Skeletal muscle tissue (tissue), 3 donors: ENCODE measurements at regions not wholly inside any gene's neighbourhood (a gene's known extent, or its start where the extent isn't known, plus 50 kb on each side); places are given as distances from the start of the nearest gene placed in this dataset.
"Not testable (repeated sequence)": the region's sequence is repeated elsewhere in the genome, so short reads cannot be mapped to it uniquely, and the experiment has no call there.

Experiments
- H3K27ac ChIP-seq: one replicate; pipeline ENCODE4 v1.7.0; 2013; ENCODE audit warnings: mild to moderate bottlenecking, low read depth, low read length, inconsistent platforms
- H3K27me3 ChIP-seq, 3 donors: one replicate each; pipeline ENCODE4 v1.7.0; 2013; ENCODE audit warnings: low read length in 3 of 3; ENCODE audit not compliant: control insufficient read depth in 3 of 3, insufficient read depth in 3 of 3
- H3K36me3 ChIP-seq, 3 donors: one replicate each; pipeline ENCODE4 v1.7.0; 2013; ENCODE audit warnings: low read length in 3 of 3; ENCODE audit not compliant: control insufficient read depth in 3 of 3, insufficient read depth in 3 of 3
- H3K4me1 ChIP-seq, 3 donors: one replicate each; pipeline ENCODE4 v1.7.0; 2013; ENCODE audit warnings: low read length in 3 of 3, mild to moderate bottlenecking in 3 of 3; ENCODE audit not compliant: control insufficient read depth in 3 of 3, insufficient read depth in 3 of 3
- H3K4me3 ChIP-seq, 3 donors: one replicate each; pipeline ENCODE4 v1.7.0; 2013; ENCODE audit warnings: low read length in 3 of 3
- H3K9ac ChIP-seq, 3 donors: one replicate each; pipeline ENCODE4 v1.7.0; 2013; ENCODE audit warnings: low read length in 3 of 3, mild to moderate bottlenecking in 3 of 3, moderate library complexity in 2 of 3, low read depth in 1 of 3
- H3K9me3 ChIP-seq, 3 donors: one replicate each; pipeline ENCODE4 v1.7.0; 2013; ENCODE audit warnings: low read length in 3 of 3; ENCODE audit not compliant: control insufficient read depth in 3 of 3
- donor health status: Osteomylitis.

- no peak overlapping the region for H3K9ac ChIP-seq
These were observed 134.6 kb upstream of the ITGB1 start for GRCh38 chr10:33092596-33092995.

GRCh38 chr10:33091201-33091600 lies 133.2 kb upstream of the ITGB1 start:
- no peak overlapping the region for H3K4me3 ChIP-seq
- H3K36me3 ChIP-seq = no peaks in the 10 kb centered on the region
- no peak overlapping the region for H3K9ac ChIP-seq
- H3K4me1 ChIP-seq = no peaks in the 10 kb centered on the region
- no peaks in the 10 kb centered on the region for H3K27me3 ChIP-seq
- no peaks in the 10 kb centered on the region for H3K9me3 ChIP-seq
- no peak overlapping the region for H3K27ac ChIP-seq

More at GRCh38 chr10:33092596-33092995, 134.6 kb upstream of the ITGB1 start:
- H3K9me3 ChIP-seq = no peaks in the 10 kb centered on the region
- H3K4me1 ChIP-seq = no peaks in the 10 kb centered on the region
- no peaks in the 10 kb centered on the region for H3K27me3 ChIP-seq
- H3K36me3 ChIP-seq = no peaks in the 10 kb centered on the region
- H3K27ac ChIP-seq = no peak overlapping the region
- no peak overlapping the region for H3K4me3 ChIP-seq

GRCh38 chr10:33088990-33089389 lies 131.0 kb upstream of the ITGB1 start:
- Histone ChIP-seq H3K9me3 (no peaks in the 10 kb centered on the region), H3K9ac (no peak overlapping the region), H3K36me3 (no peaks in the 10 kb centered on the region), H3K4me1 (no peaks in the 10 kb centered on the region), H3K4me3 (no peak overlapping the region), H3K27ac (no peak overlapping the region), H3K27me3 (no peaks in the 10 kb centered on the region)

GRCh38 chr10:33087922-33088321 lies 129.9 kb upstream of the ITGB1 start:
- Histone ChIP-seq H3K9me3 (no peaks in the 10 kb centered on the region), H3K27me3 (no peaks in the 10 kb centered on the region), H3K36me3 (no peaks in the 10 kb centered on the region), H3K27ac (no peak overlapping the region), H3K4me3 (no peak overlapping the region), H3K9ac (no peak overlapping the region), H3K4me1 (no peaks in the 10 kb centered on the region)

- Histone ChIP-seq H3K27ac (no peak overlapping the region), H3K9ac (no peak overlapping the region), H3K4me1 (no peaks in the 10 kb centered on the region), H3K9me3 (no peaks in the 10 kb centered on the region), H3K4me3 (no peak overlapping the region), H3K27me3 (no peaks in the 10 kb centered on the region), H3K36me3 (no peaks in the 10 kb centered on the region)
These were observed 129.1 kb upstream of the ITGB1 start for GRCh38 chr10:33087152-33087551.

- Histone ChIP-seq H3K9me3 (no peaks in the 10 kb centered on the region), H3K36me3 (no peaks in the 10 kb centered on the region), H3K4me1 (no peaks in the 10 kb centered on the region), H3K27me3 (no peaks in the 10 kb centered on the region), H3K9ac (no peak overlapping the region), H3K4me3 (no peak overlapping the region), H3K27ac (no peak overlapping the region)
These were observed 128.1 kb upstream of the ITGB1 start for GRCh38 chr10:33086100-33086499.

- H3K4me3 ChIP-seq = no peak overlapping the region
- H3K9ac ChIP-seq = no peak overlapping the region
- no peaks in the 10 kb centered on the region for H3K36me3 ChIP-seq
- no peaks in the 10 kb centered on the region for H3K27me3 ChIP-seq
- H3K9me3 ChIP-seq = no peaks in the 10 kb centered on the region
- no peak overlapping the region for H3K27ac ChIP-seq
- H3K4me1 ChIP-seq = no peaks in the 10 kb centered on the region
These were observed 127.3 kb upstream of the ITGB1 start for GRCh38 chr10:33085313-33085833.

GRCh38 chr10:33084453-33084852 lies 126.4 kb upstream of the ITGB1 start:
- H3K9me3 ChIP-seq = no peaks in the 10 kb centered on the region
- no peak overlapping the region for H3K9ac ChIP-seq
- no peaks in the 10 kb centered on the region for H3K4me1 ChIP-seq
- H3K27ac ChIP-seq = no peak overlapping the region
- no peaks in the 10 kb centered on the region for H3K27me3 ChIP-seq
- no peaks in the 10 kb centered on the region for H3K36me3 ChIP-seq
- no peak overlapping the region for H3K4me3 ChIP-seq

GRCh38 chr10:33082373-33082895 lies 124.4 kb upstream of the ITGB1 start:
- Histone ChIP-seq H3K27ac (no peak overlapping the region), H3K27me3 (no peaks in the 10 kb centered on the region), H3K4me3 (no peak overlapping the region), H3K9ac (no peak overlapping the region), H3K36me3 (no peaks in the 10 kb centered on the region), H3K9me3 (no peaks in the 10 kb centered on the region), H3K4me1 (no peaks in the 10 kb centered on the region)

GRCh38 chr10:33080467-33080866 lies 122.4 kb upstream of the ITGB1 start:
- H3K4me3 ChIP-seq, H3K9me3 ChIP-seq, H3K9ac ChIP-seq, H3K27me3 ChIP-seq, H3K27ac ChIP-seq, H3K4me1 ChIP-seq, H3K36me3 ChIP-seq: not testable (repeated sequence)
